ENCODE measurements at regions not wholly inside any gene's neighbourhood (a gene's known extent, or its start where the extent isn't known, plus 50 kb on each side); places are given as distances from the start of the nearest gene placed in this dataset.

DNA sequence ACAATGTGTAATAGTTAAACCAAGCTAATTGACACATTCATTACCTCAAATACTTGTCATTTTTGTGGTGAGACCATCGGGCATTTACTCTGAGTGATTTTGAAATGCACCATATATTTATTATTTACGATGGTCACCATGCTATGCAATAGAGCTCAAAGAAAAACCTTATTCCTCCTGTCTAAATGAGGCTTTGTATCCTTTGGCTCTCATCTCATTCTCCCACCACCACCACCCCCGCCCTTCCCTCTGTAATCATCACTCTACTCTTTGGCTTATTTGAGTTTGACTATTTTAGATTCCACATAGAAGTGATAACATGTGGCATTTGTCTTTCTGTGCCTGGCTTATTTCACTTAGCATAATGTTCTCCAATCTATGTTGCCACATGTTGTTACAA is 124.9 kb downstream of the CYSLTR2 start:
- no peak overlapping the region for H3K4me2 ChIP-seq (ENCODE audit: insufficient read depth in 1 of 2, low read depth in 2 of 2, low read length in 2 of 2)
- no peak overlapping the region for H2AFZ ChIP-seq (ENCODE audit: low read length)
- H3K27me3 ChIP-seq (replicated peaks in 1 of 4; ENCODE audit: control insufficient read depth in 3 of 4, extremely low read depth in 1 of 4, insufficient read depth in 3 of 4, low read length in 3 of 4), result no peaks in the 10 kb centered on the region
- ChIA-PET CTCF (ENCODE audit: partially characterized antibody) (no interaction called here), POLR2A (ENCODE audit: partially characterized antibody) (no interaction called here)
- no peak overlapping the region for H2BK20ac ChIP-seq (ENCODE audit: low read length)
- H3K4me1 ChIP-seq (replicated peaks in 1 of 4; ENCODE audit: control insufficient read depth in 3 of 4, insufficient read depth in 4 of 4, low read length in 3 of 4), result no peaks in the 10 kb centered on the region
- H4K20me1 ChIP-seq (replicated peaks in 1 of 2; ENCODE audit: control insufficient read depth in 1 of 2, insufficient read depth in 2 of 2, low read length in 2 of 2), result no peaks in the 10 kb centered on the region
- no peak overlapping the region for H2BK12ac ChIP-seq (ENCODE audit: low read depth, low read length)
- no peaks in the 10 kb centered on the region for H3K23me2 ChIP-seq (ENCODE audit: low read depth, low read length)
- H2BK5ac ChIP-seq (ENCODE audit: low read depth, low read length), result no peak overlapping the region
- H3K9me3 ChIP-seq (ENCODE audit: insufficient read depth in 2 of 2, low read depth in 1 of 2, low read length in 1 of 2), result 0 out of 4 replicates have a peak, but pooled peaks cover 0 to 5% of the 10 kb centered on the region in 2 experiments
- H2AK5ac ChIP-seq (ENCODE audit: low read depth, low read length), result no peak overlapping the region
- H3K14ac ChIP-seq (ENCODE audit: insufficient read length), result no peak overlapping the region
- no peak overlapping the region for H3K4ac ChIP-seq (replicated peaks; ENCODE audit: insufficient read length, low read depth, low read length)
- DNase-seq (ENCODE audit: low read depth in 1 of 2, low spot score in 2 of 2) (no peak), FAIRE-seq (no peak)
- H4K5ac ChIP-seq (ENCODE audit: insufficient read length, low read depth, low read length), result no peak overlapping the region
- 83% methylated on average over 3 of the region's 3 CpGs; no CpG with 5 or more reads in 1 of the 2 experiments for WGBS, 2 experiments (ENCODE audit: extremely low coverage in 1 of 2, insufficient coverage in 1 of 2, insufficient read length in 1 of 2, insufficient replicate concordance in 2 of 2, low coverage in 1 of 2, low lambda C conversion rate in 2 of 2, missing lambda C conversion rate in 1 of 2)
- no peak overlapping the region for H3K9ac ChIP-seq (replicated peaks in 1 of 4; ENCODE audit: extremely low read depth in 1 of 4, low read depth in 3 of 4, low read length in 3 of 4)
- no peak overlapping the region for H4K8ac ChIP-seq (ENCODE audit: extremely low read depth, insufficient read depth, low read length)
- H3K4me3 ChIP-seq (ENCODE audit: extremely low read depth in 1 of 4, insufficient read depth in 2 of 4, low read depth in 3 of 4, low read length in 4 of 4), result no peak overlapping the region
- H3K36me3 ChIP-seq (ENCODE audit: control insufficient read depth in 2 of 4, insufficient read depth in 4 of 4, low read length in 3 of 4), result no peaks in the 10 kb centered on the region
- H2BK120ac ChIP-seq (replicated peaks; ENCODE audit: low read depth, low read length), result no peak overlapping the region
- no peak overlapping the region for H4K91ac ChIP-seq (replicated peaks; ENCODE audit: insufficient read length, low read length)
- H3K23ac ChIP-seq (ENCODE audit: insufficient read length), result no peak overlapping the region
- H3K56ac ChIP-seq (replicated peaks; ENCODE audit: insufficient read length, low read depth, low read length), result no peak overlapping the region
- no peaks in the 10 kb centered on the region for H3K79me1 ChIP-seq (ENCODE audit: low read depth, low read length)
- H2BK15ac ChIP-seq (ENCODE audit: low read length), result no peak overlapping the region
- H3K18ac ChIP-seq (ENCODE audit: extremely low read depth, low read length), result no peak overlapping the region
- H3K27ac ChIP-seq (ENCODE audit: low read depth, low read length), result no peak overlapping the region
- no peaks in the 10 kb centered on the region for H3K79me2 ChIP-seq (ENCODE audit: control insufficient read depth in 1 of 2, insufficient read depth in 2 of 2, low read length in 2 of 2)
- TF ChIP-seq FOSL1 (IDR thresholded peaks at IDR 0.05; ENCODE audit: insufficient read depth, low read depth, low read length) (no peak), TEAD4 (IDR thresholded peaks at IDR 0.05; ENCODE audit: low read depth, low read length) (no peak), RFX5 (IDR thresholded peaks at IDR 0.05; ENCODE audit: borderline replicate concordance, low read depth, low read length) (no peak), CTBP2 (IDR thresholded peaks at IDR 0.05; ENCODE audit: borderline replicate concordance, insufficient read depth, insufficient read length, low read length) (no peak), KDM5A (IDR thresholded peaks at IDR 0.05; ENCODE audit: low read length) (no peak), TAF1 (IDR thresholded peaks at IDR 0.05; ENCODE audit: low read depth, low read length) (no peak), NRF1 (IDR thresholded peaks at IDR 0.05; ENCODE audit: low read depth, low read length) (no peak), GABPA (IDR thresholded peaks at IDR 0.05; ENCODE audit: borderline replicate concordance, insufficient read depth, low read length) (no peak), MAX (IDR thresholded peaks at IDR 0.05) (no peak), ASH2L (IDR thresholded peaks at IDR 0.05; ENCODE audit: low read length) (no peak), POU5F1 (IDR thresholded peaks at IDR 0.05; ENCODE audit: low read depth, low read length) (no peak), CREB1 (IDR thresholded peaks at IDR 0.05) (no peak)
- TF ChIP-seq, protein P1, sequence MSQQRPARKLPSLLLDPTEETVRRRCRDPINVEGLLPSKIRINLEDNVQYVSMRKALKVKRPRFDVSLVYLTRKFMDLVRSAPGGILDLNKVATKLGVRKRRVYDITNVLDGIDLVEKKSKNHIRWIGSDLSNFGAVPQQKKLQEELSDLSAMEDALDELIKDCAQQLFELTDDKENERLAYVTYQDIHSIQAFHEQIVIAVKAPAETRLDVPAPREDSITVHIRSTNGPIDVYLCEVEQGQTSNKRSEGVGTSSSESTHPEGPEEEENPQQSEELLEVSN (IDR thresholded peaks at IDR 0.05), result no peak
- TF ChIP-seq, protein P2, sequence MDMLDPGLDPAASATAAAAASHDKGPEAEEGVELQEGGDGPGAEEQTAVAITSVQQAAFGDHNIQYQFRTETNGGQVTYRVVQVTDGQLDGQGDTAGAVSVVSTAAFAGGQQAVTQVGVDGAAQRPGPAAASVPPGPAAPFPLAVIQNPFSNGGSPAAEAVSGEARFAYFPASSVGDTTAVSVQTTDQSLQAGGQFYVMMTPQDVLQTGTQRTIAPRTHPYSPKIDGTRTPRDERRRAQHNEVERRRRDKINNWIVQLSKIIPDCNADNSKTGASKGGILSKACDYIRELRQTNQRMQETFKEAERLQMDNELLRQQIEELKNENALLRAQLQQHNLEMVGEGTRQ (IDR thresholded peaks at IDR 0.05; ENCODE audit: low read length), result no peak
